T-helper 22 cell (primary cell): ENCODE measurements at regions not wholly inside any gene's neighbourhood (a gene's known extent, or its start where the extent isn't known, plus 50 kb on each side); places are given as distances from the start of the nearest gene placed in this dataset.

Experiments used
- DNase-seq: peaks from one replicate; pipeline ENCODE4 v3.0.0-alpha.2; 2020; ENCODE audit warnings: low read depth

DNA sequence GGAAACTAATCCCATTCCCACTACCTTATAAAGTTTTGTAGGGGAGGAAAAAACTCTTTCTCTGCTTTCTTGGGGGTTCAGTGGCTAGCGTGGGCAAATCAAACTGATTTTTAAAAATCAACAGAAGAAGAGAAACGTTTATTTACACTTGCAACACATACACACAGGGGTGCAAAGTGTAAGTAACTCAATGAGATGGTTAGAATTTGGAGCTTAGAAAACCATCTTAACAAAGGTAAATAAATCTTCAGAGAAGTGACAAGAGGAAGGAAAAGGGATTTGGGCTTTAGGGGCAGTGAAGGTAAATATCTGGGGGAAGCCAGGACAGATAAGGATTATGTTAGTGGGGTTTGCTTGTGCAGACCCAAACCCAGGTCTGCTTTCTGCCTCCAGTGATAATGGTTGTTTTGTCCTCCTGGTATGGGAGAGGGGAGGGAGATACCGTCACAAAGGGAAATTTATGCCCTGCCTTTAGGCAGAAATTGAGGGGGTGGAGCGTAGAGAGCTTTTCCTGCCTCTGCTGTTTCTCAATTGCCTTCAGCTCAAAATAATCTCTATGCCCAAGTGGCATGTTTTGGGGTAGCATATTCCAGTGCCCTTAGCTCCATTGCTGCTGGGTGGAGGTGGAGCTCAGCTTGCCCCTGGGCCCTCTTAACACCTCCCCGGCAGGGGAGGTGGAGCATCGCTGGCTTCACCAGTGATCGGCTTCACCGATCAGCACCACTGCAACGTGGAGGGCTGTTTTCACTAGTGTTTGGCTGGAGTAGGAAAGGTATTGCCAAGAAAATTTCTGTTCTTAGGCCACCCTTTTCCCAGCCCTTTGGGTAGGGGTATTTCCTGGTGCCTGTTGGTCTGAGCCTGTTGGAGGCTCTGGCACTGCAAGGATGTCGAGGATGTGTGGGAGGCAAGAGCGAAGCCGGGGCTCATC lies 92.2 kb downstream of the TEX51 start:
- no peak for DNase-seq

DNA sequence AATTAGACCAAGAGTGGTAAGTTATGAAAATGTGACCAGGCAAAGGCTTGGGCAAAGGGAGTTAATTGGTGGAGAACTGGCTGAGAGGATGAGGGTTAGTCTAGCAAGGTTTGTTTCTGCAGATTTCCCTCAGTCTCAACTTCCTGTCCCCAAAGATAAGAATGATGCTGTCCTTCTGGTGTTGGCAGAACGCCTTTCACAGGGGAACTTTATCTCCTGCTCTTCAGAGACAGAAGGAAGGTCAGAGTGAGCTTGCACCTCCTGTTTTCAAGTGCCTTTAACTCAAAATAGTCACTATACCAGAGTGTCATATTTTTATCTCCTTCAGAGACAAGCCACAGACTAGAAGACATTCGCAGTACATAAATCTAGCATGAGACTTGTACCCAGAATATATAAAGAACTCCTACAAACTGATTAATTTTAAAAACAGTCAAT lies 95.7 kb downstream of the TEX51 start:
- no peak for DNase-seq

DNA sequence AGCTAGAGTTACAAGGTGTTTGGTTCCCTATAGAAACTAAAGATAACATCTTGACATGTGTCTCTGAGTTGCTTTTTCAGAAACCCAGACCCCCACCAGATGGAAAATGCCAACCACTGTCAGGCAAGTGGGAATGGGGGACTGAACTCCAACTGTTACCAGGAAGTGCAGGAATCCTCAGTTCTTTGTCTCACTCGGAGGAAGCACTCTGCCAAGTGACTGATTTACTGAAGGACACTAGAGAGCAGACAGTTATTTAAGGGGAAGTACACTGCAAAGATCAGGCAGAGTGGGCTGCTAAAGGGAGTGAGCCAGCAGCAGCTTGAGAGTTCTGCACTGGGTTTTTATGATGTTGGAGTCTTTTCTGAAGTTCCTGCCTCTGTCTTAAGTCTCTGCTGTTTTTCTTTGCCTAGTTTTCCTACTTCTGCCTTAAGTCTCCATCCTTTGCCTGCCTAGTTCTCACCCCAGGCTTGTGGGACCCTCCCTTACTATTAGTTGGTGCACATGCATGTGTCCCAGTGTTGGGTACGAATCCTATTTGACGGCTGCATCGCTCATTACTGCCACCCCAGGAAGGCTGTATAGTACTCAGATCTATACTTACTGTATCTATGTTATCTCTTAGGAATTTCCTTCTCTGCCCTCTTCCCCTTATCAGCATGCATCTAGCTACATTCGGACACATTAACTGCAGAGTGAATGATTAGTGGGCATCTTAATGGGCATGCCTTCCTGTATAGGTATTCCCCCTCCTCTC lies 97.1 kb downstream of the TEX51 start:
- no peak for DNase-seq

DNA sequence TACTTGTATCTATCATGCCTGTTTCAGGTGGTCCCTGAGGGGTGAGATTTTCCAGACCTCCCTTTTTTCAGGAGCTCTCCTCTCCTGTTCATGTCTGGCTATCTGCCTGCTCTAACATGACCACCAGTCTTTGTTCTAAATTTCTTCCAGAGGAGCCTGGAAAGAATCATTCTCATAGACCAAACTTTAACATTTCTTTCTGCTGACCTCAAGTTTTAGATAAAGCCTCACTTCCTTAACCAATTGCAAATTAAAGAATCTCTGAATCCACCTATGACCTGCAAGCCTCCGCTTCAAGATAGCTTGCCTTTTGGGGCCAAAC lies 97.6 kb downstream of the TEX51 start:
- no peak for DNase-seq
